Loucy (cell line): ENCODE measurements at regions not wholly inside any gene's neighbourhood (a gene's known extent, or its start where the extent isn't known, plus 50 kb on each side); places are given as distances from the start of the nearest gene placed in this dataset.

ENCODE experiments used
- CTCF ChIP-seq: fragments of 200-600 bp; sonication (generic); conservative IDR thresholded peaks from 2 replicates; pipeline ENCODE4 v1.5.1; 2014; ENCODE audit warnings: mild to moderate bottlenecking, antibody characterized with exemption, low read length
- EZH2phosphoT487 ChIP-seq: fragments of 200-600 bp; IDR thresholded peaks from 2 replicates; pipeline ENCODE4 v1.6.1; 2018; ENCODE audit warnings: antibody characterized with exemption, mild to moderate bottlenecking, moderate library complexity, borderline replicate concordance

- TF ChIP-seq CTCF (no peak), EZH2phosphoT487 (no peak)
Observed at GRCh38 chr7:130854481-130854880, 120.5 kb upstream of the KLF14 start.
